Adipocyte (in vitro differentiated cells): ENCODE measurements at regions not wholly inside any gene's neighbourhood (a gene's known extent, or its start where the extent isn't known, plus 50 kb on each side); places are given as distances from the start of the nearest gene placed in this dataset.

ENCODE experiments used
- DNase-seq: peaks from one replicate; pipeline ENCODE4 v3.0.0-alpha.2; 2015; ENCODE audit warnings: low read depth
- H3K27me3 ChIP-seq: replicated peaks from 2 replicates; pipeline ENCODE4 v1.7.0; 2013; ENCODE audit warnings: mild to moderate bottlenecking, low read length, moderate library complexity; ENCODE audit not compliant: control insufficient read depth, insufficient read depth
- H3K36me3 ChIP-seq: 2 replicates; pipeline ENCODE4 v1.7.0; 2013; ENCODE audit warnings: low read length, mild to moderate bottlenecking, moderate library complexity; ENCODE audit not compliant: control insufficient read depth, insufficient read depth, severe bottlenecking
- H3K4me1 ChIP-seq: 2 replicates; pipeline ENCODE4 v1.7.0; 2013; ENCODE audit warnings: mild to moderate bottlenecking, low read length, moderate library complexity; ENCODE audit not compliant: control insufficient read depth, insufficient read depth
- H3K4me3 ChIP-seq: 2 replicates; pipeline ENCODE4 v1.7.0; 2013; ENCODE audit warnings: mild to moderate bottlenecking, low read length, moderate library complexity
- H3K9ac ChIP-seq: 2 replicates; pipeline ENCODE4 v1.7.0; 2013; ENCODE audit warnings: mild to moderate bottlenecking, low read length, moderate library complexity
- H3K9me3 ChIP-seq: 2 replicates; pipeline ENCODE4 v1.7.0; 2013; ENCODE audit warnings: mild to moderate bottlenecking, low read length, moderate library complexity; ENCODE audit not compliant: control insufficient read depth

- no peaks in the 10 kb centered on the region for H3K36me3 ChIP-seq
- no peaks in the 10 kb centered on the region for H3K27me3 ChIP-seq
- H3K4me1 ChIP-seq, result no peaks in the 10 kb centered on the region
Measured at GRCh38 chr10:2118201-2118600, 380.9 kb upstream of the ADARB2 start.

DNA sequence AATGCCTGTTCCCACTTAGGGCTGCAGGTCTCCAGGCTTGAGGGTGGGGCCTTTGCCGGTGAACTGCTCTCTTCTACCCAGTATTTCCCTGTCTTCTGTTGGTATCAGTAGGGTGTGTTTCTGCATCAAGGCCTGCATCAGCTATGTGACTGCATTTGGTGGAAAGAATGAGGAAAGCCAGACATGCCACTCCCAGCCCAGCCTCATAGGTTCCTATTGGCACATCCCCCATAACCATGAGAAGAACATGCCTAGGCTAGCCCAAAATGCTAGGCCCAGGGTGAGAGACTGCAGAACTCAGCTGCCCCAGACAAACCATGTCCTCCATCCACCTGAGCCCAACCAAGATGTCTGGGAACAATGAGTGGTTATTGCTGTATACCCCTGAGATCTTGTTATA lies 380.3 kb upstream of the ADARB2 start:
- DNase-seq, result no peak
- no peaks in the 10 kb centered on the region for H3K36me3 ChIP-seq
- no peak overlapping the region for H3K4me3 ChIP-seq
- H3K27me3 ChIP-seq, result no peaks in the 10 kb centered on the region
- H3K9me3 ChIP-seq, result no peaks in the 10 kb centered on the region
- H3K4me1 ChIP-seq, result no peaks in the 10 kb centered on the region
- no peak overlapping the region for H3K9ac ChIP-seq

More at GRCh38 chr10:2118201-2118600, 380.9 kb upstream of the ADARB2 start:
- DNase-seq, result no peak
- no peaks in the 10 kb centered on the region for H3K9me3 ChIP-seq
- no peak overlapping the region for H3K4me3 ChIP-seq
- no peak overlapping the region for H3K9ac ChIP-seq

GRCh38 chr10:2111965-2112364 lies 374.6 kb upstream of the ADARB2 start:
- H3K4me1 ChIP-seq, result no peaks in the 10 kb centered on the region
- H3K9ac ChIP-seq, result no peak overlapping the region
- no peaks in the 10 kb centered on the region for H3K9me3 ChIP-seq
- H3K4me3 ChIP-seq, result no peak overlapping the region
- H3K36me3 ChIP-seq, result no peaks in the 10 kb centered on the region
- no peak for DNase-seq
- no peaks in the 10 kb centered on the region for H3K27me3 ChIP-seq

- Histone ChIP-seq H3K36me3 (no peaks in the 10 kb centered on the region), H3K27me3 (no peaks in the 10 kb centered on the region), H3K9me3 (peaks cover 3% of the 10 kb centered on the region), H3K4me3 (no peak overlapping the region), H3K4me1 (no peaks in the 10 kb centered on the region), H3K9ac (no peak overlapping the region)
- no peak for DNase-seq
Measured at GRCh38 chr10:2108496-2108895, 371.2 kb upstream of the ADARB2 start.

DNA sequence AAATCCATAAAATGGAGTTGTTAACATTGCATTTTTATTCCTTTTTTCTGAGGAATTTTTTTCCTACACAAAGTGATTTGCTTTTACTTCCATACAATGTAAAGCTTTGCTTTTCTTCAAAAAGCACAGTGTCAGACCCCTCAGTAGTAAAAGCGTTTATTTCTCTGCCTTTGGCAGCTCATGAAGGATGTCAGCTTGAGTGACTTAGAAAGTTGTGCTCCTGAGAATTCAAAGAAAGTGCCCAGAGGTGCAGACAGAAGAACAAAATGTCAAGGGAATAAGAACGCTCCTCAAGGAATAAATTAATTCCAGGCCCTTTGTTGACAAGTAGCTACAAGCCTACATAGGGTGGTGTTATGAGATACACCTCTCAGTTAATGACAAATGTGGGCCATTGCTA lies 369.3 kb upstream of the ADARB2 start:
- DNase-seq, result no peak
- H3K4me3 ChIP-seq, result no peak overlapping the region

DNA sequence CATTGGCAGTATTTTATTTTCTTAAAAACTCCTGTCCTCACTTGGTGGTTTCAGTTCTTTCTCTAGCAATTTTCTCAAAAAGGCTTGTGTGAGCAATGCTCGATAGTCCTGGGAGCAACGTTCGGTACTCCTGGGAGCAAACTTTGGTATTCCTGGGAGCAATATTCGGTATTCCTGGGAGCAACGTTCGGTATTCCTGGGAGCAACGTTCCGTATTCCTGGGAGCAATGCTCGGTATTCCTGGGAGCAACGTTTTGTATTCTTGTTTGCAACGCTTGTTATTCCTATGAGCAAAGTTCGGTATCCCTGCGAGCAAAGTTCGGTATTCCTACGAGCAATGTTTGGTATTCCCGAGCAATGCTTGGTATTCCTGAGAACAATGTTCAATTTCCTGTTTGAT lies 362.0 kb upstream of the ADARB2 start:
- Histone ChIP-seq H3K36me3 (no peaks in the 10 kb centered on the region), H3K9me3 (peaks cover under 1% of the 10 kb centered on the region), H3K4me3 (no peak overlapping the region), H3K27me3 (no peaks in the 10 kb centered on the region), H3K9ac (no peak overlapping the region), H3K4me1 (no peaks in the 10 kb centered on the region)
- no peak for DNase-seq

More for the DNA sequence above, 369.3 kb upstream of the ADARB2 start:
- Histone ChIP-seq H3K9me3 (peaks cover 3% of the 10 kb centered on the region), H3K27me3 (no peaks in the 10 kb centered on the region), H3K36me3 (no peaks in the 10 kb centered on the region), H3K4me1 (no peaks in the 10 kb centered on the region), H3K9ac (no peak overlapping the region)

DNA sequence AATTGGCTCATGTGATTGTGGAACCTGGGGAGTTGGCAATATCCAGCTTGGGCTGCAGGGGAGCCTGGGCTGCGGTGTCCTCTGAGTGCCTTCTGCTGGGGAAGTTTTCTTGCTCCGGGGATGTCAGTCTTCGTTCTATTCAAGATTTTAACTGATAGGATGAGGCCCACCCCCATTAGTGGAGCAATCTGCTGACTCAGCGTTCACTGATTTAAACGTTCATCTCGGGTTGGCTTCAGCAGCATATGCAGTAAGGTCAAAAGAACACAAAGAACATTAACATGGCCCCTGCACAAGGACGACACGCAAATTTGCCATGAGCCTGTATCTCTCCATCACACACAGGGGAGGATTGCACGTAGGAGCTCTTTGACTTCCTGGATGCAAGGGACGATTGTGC lies 360.6 kb upstream of the ADARB2 start:
- Histone ChIP-seq H3K27me3 (no peaks in the 10 kb centered on the region), H3K4me3 (no peak overlapping the region), H3K9me3 (no peaks in the 10 kb centered on the region), H3K4me1 (no peaks in the 10 kb centered on the region), H3K36me3 (no peaks in the 10 kb centered on the region), H3K9ac (no peak overlapping the region)
- DNase-seq, result no peak

DNA sequence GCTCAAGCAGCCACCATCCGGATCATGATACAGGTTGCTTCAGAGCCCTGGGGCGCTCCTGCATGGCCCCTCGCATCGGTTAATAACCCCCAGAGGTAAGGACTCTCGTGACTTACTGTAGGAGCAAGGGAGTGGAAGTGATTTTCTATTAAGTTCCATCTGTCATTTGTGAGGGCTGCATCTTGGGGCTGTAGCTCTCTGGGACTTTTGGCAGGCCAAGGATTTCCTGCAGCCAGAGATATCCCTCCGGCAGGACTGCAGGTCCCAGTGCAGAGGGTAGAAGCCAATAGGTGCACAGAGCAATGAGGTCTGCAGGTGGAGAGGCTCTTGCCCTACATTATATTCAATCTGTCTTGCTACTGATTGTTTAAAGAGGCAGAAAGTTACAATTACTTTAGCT lies 356.8 kb upstream of the ADARB2 start:
- no peak overlapping the region for H3K4me3 ChIP-seq
- no peaks in the 10 kb centered on the region for H3K4me1 ChIP-seq
- H3K36me3 ChIP-seq, result no peaks in the 10 kb centered on the region
- no peak for DNase-seq
- no peak overlapping the region for H3K9ac ChIP-seq
- no peaks in the 10 kb centered on the region for H3K27me3 ChIP-seq
- no peaks in the 10 kb centered on the region for H3K9me3 ChIP-seq

DNA sequence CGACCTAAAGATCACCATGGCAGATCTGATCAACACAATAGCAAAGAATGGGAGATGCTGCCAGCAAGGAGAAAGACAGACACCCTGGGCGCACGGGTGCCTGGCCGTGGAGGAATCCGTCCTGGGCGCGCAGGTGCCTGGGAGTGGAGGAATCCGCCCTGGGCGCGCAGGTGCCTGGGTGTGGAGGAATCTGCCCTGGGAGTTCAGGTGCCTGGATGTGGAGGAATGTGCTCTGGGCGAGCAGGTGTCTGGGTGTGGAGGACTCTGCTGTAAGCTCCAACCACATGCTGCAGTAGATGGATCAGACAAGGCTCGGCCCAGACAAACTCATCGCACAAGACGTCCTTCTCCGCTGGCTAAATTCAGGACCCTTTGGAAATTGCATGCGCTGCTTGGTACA lies 346.3 kb upstream of the ADARB2 start:
- DNase-seq, result no peak
- Histone ChIP-seq H3K9me3 (peaks cover 4% of the 10 kb centered on the region), H3K36me3 (no peaks in the 10 kb centered on the region), H3K9ac (no peak overlapping the region), H3K27me3 (no peaks in the 10 kb centered on the region), H3K4me3 (no peak overlapping the region), H3K4me1 (no peaks in the 10 kb centered on the region)

DNA sequence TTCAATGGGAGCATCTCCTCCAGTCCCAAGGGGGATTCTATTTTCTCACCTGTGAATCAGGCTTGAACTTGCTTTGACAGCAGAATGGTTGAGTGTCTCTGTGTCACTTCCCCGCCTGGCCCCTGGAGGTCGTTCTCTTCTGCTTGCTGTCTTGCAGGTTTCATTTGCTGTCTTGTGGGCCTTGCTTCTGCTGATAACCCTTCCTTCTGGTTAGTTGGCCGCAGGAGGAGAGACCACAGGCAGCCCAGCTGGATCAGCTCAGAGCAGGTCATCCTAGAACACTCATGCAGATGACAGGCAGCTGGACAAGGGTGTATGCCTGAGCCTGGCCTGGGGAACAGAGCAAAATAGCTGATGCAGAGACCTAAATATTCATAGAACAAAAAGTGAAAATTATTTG lies 344.2 kb upstream of the ADARB2 start:
- no peak for DNase-seq
- Histone ChIP-seq H3K36me3 (no peaks in the 10 kb centered on the region), H3K9me3 (peaks cover 8% of the 10 kb centered on the region), H3K9ac (no peak overlapping the region), H3K4me1 (no peaks in the 10 kb centered on the region), H3K27me3 (no peaks in the 10 kb centered on the region), H3K4me3 (no peak overlapping the region)

DNA sequence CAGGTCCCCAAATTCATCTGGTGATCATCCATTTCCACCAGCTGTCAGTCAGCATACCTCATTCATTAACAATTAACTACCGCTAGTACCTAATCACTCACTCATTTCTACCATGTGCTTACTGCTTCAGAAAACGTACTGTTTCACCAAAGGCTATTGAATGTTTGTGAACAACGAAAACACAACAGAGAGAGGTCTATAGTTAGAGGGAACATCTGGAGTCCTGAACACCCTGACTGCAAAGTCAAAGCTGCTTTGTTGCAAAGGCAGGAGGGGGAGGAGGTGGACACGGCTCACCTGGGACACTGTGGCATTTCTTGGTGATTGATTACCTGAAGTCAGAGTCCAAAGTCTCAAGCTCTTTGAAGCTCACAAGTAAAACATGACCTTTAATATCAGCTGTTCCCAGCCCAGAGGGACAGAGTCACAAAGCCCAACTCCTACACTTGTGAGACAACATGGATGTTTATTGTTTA lies 342.3 kb upstream of the ADARB2 start:
- Histone ChIP-seq H3K4me1 (no peaks in the 10 kb centered on the region), H3K9me3 (peaks cover 8% of the 10 kb centered on the region), H3K36me3 (no peaks in the 10 kb centered on the region), H3K4me3 (no peak overlapping the region), H3K9ac (no peak overlapping the region), H3K27me3 (no peaks in the 10 kb centered on the region)
- no peak for DNase-seq

DNA sequence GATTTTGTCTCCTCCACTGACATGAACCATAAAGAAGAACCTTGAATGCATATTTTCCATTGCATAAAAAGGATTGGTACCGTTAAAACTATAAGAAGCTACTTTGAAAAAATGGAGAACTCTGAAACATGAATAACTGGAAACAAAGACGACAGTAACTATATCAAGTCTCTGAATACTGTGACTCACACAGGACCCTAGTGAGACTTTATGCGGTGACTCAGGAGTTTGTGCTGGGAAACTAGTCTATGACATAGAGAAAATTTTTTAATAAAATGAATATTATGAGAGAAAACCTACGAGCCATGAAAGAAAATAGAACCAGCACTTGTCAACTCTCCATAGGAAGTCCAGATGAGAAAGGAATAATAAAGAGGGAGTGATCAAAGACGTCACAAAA lies 339.9 kb upstream of the ADARB2 start:
- DNase-seq, result no peak
- Histone ChIP-seq H3K9ac (no peak overlapping the region), H3K36me3 (no peaks in the 10 kb centered on the region), H3K27me3 (no peaks in the 10 kb centered on the region), H3K9me3 (peaks cover 8% of the 10 kb centered on the region), H3K4me1 (no peaks in the 10 kb centered on the region), H3K4me3 (no peak overlapping the region)
